K562 (cell line): ENCODE measurements at regions not wholly inside any gene's neighbourhood (a gene's known extent, or its start where the extent isn't known, plus 50 kb on each side); places are given as distances from the start of the nearest gene placed in this dataset.

Experiments used
- ATAC-seq: fragments of 200-7000 bp; cut with Tn5 transposase; 3 replicates; pipeline ENCODE4 v1.9.1; 2020; ENCODE audit warnings: moderate library complexity
- BruUV-seq: library from RNA; stranded (reverse); fragments of 400-500 nt; replicated peaks from 2 replicates; lab custom pipeline; 2021; lab: Mats Ljungman, UMichigan
- CTCF ChIA-PET: fragments of 300-600 bp; formaldehyde crosslinking; extraction: SDS; loops from one replicate; lab custom pipeline; 2021; ENCODE audit warnings: low intra/inter-chr PET ratio; lab: Yijun Ruan, JAX
- POLR2A ChIA-PET: fragments of 300-600, 350-650 bp; sonication (Branson Sonifier 250); formaldehyde crosslinking; extraction: SDS; loops from one replicate; lab custom pipeline; 2021; ENCODE audit warnings: antibody characterized with exemption, inconsistent platforms; lab: Yijun Ruan, JAX
- DNase-seq, 4 experiments: peaks; one replicate each; pipeline versions ENCODE4 v3.0.0 to v3.0.0-alpha.2; 2011 to 2018; ENCODE audit warnings: low spot score in 3 of 4, mixed read lengths in 3 of 4; ENCODE audit errors: extremely low read depth in 1 of 4
- FAIRE-seq: peaks from 2 replicates; lab custom pipeline; 2011; peaks lifted over from hg19 to GRCh38; lab: Jason Lieb, UNC
- H2AFZ ChIP-seq: 2 replicates; pipeline ENCODE4 v1.6.0; 2011; ENCODE audit warnings: low read depth, low read length, control low read depth, inconsistent platforms
- H3K27ac ChIP-seq: fragments of 200-600 bp; 3 replicates; pipeline ENCODE4 v1.8.0; 2011; ENCODE audit warnings: low read depth, mild to moderate bottlenecking, control low read depth, inconsistent platforms, low read length, moderate library complexity, mixed read lengths; ENCODE audit errors: extremely low read depth
- H3K27me3 ChIP-seq, 2 experiments: fragments of 300-600 bp in 1 of 2; 2 replicates in 1 of 2; 3 replicates in 1 of 2; pipeline versions ENCODE4 v1.6.0 to v1.8.0; 2011; ENCODE audit warnings: inconsistent platforms in 2 of 2, low read length in 2 of 2, mild to moderate bottlenecking in 1 of 2, mixed read lengths in 1 of 2, moderate library complexity in 1 of 2; ENCODE audit not compliant: control insufficient read depth in 2 of 2, insufficient read depth in 2 of 2
- H3K36me3 ChIP-seq: fragments of 300-600 bp; 3 replicates; pipeline ENCODE4 v1.8.0; 2011; ENCODE audit warnings: mild to moderate bottlenecking, low read length, inconsistent platforms; ENCODE audit not compliant: control insufficient read depth, insufficient read depth
- H3K4me1 ChIP-seq, 2 experiments: fragments of 200-600 bp in 1 of 2; replicated peaks in 1 of 2; 2 replicates in 1 of 2; 3 replicates in 1 of 2; pipeline versions ENCODE4 v1.5.1 to v1.8.0; 2011; ENCODE audit warnings: inconsistent platforms in 2 of 2, low read length in 2 of 2, mild to moderate bottlenecking in 1 of 2, mixed read lengths in 1 of 2, moderate library complexity in 1 of 2; ENCODE audit not compliant: control insufficient read depth in 2 of 2, insufficient read depth in 2 of 2
- H3K4me2 ChIP-seq: 2 replicates; pipeline ENCODE4 v1.6.1; 2011; ENCODE audit warnings: low read length, control low read depth, inconsistent platforms, mixed read lengths; ENCODE audit not compliant: insufficient read depth
- H3K4me3 ChIP-seq: fragments of 200-600 bp; sonication (generic), shearing (Covaris generic); 2 replicates; pipeline ENCODE4 v1.5.1; 2016; ENCODE audit warnings: control low read depth, inconsistent platforms
- H3K79me2 ChIP-seq: fragments of 200-600 bp; 3 replicates; pipeline ENCODE4 v1.8.0; 2011; ENCODE audit warnings: low read length, inconsistent platforms; ENCODE audit not compliant: control insufficient read depth, insufficient read depth
- H3K9ac ChIP-seq, 2 experiments: 2 replicates each; pipeline versions ENCODE4 v1.6.0 to v1.6.1; 2011; ENCODE audit warnings: low read depth in 2 of 2, low read length in 2 of 2, control low read depth in 1 of 2, inconsistent platforms in 1 of 2, mild to moderate bottlenecking in 1 of 2, mixed read lengths in 1 of 2; ENCODE audit not compliant: insufficient read depth in 1 of 2
- H3K9me1 ChIP-seq: one replicate; pipeline ENCODE4 v1.6.0; 2011; ENCODE audit warnings: inconsistent platforms, mild to moderate bottlenecking, low read length, moderate library complexity; ENCODE audit not compliant: control insufficient read depth, insufficient read depth
- H3K9me3 ChIP-seq: replicated peaks from 2 replicates; pipeline ENCODE4 v1.5.1; 2011; ENCODE audit warnings: low read depth, low read length, inconsistent platforms; ENCODE audit not compliant: control insufficient read depth, insufficient read depth
- H4K20me1 ChIP-seq: replicated peaks from 2 replicates; pipeline ENCODE4 v1.6.1; 2011; ENCODE audit warnings: low read length, inconsistent platforms, mixed read lengths; ENCODE audit not compliant: control insufficient read depth, insufficient read depth
- AFF1 ChIP-seq, 2 experiments: fragments of 450-650 bp; IDR thresholded peaks; 2 replicates each; pipeline ENCODE4 v1.6.1; 2018; ENCODE audit warnings: mild to moderate bottlenecking in 2 of 2, low read depth in 1 of 2; ENCODE audit not compliant: partially characterized antibody in 2 of 2
- E2F3 ChIP-seq: fragments of 250-450 bp; sonication (Bioruptor Pico); IDR thresholded peaks from 2 replicates; pipeline ENCODE4 v1.4.0; 2020; ENCODE audit warnings: mild to moderate bottlenecking
- ERF ChIP-seq: fragments of 450-650 bp; formaldehyde crosslinking; IDR thresholded peaks from 2 replicates; pipeline ENCODE4 v1.4.0; 2020; ENCODE audit warnings: mild to moderate bottlenecking, mixed read lengths
- FOXP4 ChIP-seq: sonication (generic); formaldehyde crosslinking; IDR thresholded peaks from 2 replicates; pipeline ENCODE4 v1.8.0; 2022; ENCODE audit warnings: mild to moderate bottlenecking, missing genetic modification reagents, borderline replicate concordance
- GTF2B ChIP-seq: IDR thresholded peaks from 2 replicates; pipeline ENCODE4 v1.6.1; 2011; ENCODE audit not compliant: insufficient read length; ENCODE audit errors: extremely low read depth
- HMBOX1 ChIP-seq: sonication (generic); IDR thresholded peaks from 2 replicates; pipeline ENCODE4 v1.6.1; 2016
- MTA1 ChIP-seq: fragments of 450-650 bp; IDR thresholded peaks from 2 replicates; pipeline ENCODE4 v1.6.1; 2017; ENCODE audit warnings: borderline replicate concordance
- PTRF ChIP-seq: fragments of 450-650 bp; IDR thresholded peaks from 2 replicates; pipeline ENCODE4 v1.6.1; 2016; ENCODE audit warnings: mild to moderate bottlenecking, missing genetic modification characterization, missing compliant biosample characterization
- SMARCA4 ChIP-seq: fragments of 450-650 bp; IDR thresholded peaks from 2 replicates; pipeline ENCODE4 v1.6.1; 2016
- SRF ChIP-seq, 2 experiments: fragments of 250-450, 450-650 bp in 1 of 2; sonication (Bioruptor Pico) in 1 of 2; sonication (generic) in 1 of 2; formaldehyde crosslinking; IDR thresholded peaks; 2 replicates each; pipeline versions ENCODE4 v1.5.0 to v1.5.1; 2020 to 2022; ENCODE audit warnings: mild to moderate bottlenecking in 1 of 2, missing genetic modification reagents in 1 of 2
- ZBTB1 ChIP-seq: sonication (generic); formaldehyde crosslinking; IDR thresholded peaks from 2 replicates; pipeline ENCODE4 v1.8.1; 2023; ENCODE audit warnings: missing genetic modification reagents, low read depth, mild to moderate bottlenecking, borderline replicate concordance
- ZNF766 ChIP-seq: fragments of 200-800 bp; sonication (Bioruptor generic); conservative IDR thresholded peaks from 2 replicates; pipeline ENCODE4 v1.6.1; 2016; ENCODE audit warnings: missing genetic modification characterization, missing compliant biosample characterization
- WGBS: fragments of 100-300 bp; shearing (Covaris generic); methylation state at CpG from one replicate; pipeline ENCODE4 v1.1.6; 2016; ENCODE audit warnings: low coverage, mixed read lengths; ENCODE audit not compliant: insufficient coverage; ENCODE audit errors: missing lambda C conversion rate; 5-methylcytosine and 5-hydroxymethylcytosine counted together
- in situ Hi-C: fragments of 300-500 bp; cut with MboI; formaldehyde crosslinking; loops from 4 replicates; pipeline ENCODE4 v1.15.0; 2018; ENCODE audit warnings: inconsistent platforms, mixed read lengths
- intact Hi-C: fragments of 100-400 bp; cut with micrococcal nuclease; formaldehyde crosslinking; loops from 2 replicates; pipeline ENCODE4 v1.14.2; 2022

GRCh38 chr7:152556013-152556755 is 119.8 kb downstream of the XRCC2 start:
- no peaks in the 10 kb centered on the region for H3K36me3 ChIP-seq
- WGBS = 49% methylated on average over 20 of the region's 20 CpGs
- peak overlapping the region in 1 of 2 experiments; percentile 48; a peak in 1 of 4 replicates for H3K9ac ChIP-seq
- ChIA-PET POLR2A (no interaction called here), CTCF (no interaction called here)
- H3K9me3 ChIP-seq = no peaks in the 10 kb centered on the region
- H2AFZ ChIP-seq = no peak overlapping the region
- FAIRE-seq (no peak), DNase-seq (no peak), ATAC-seq (no peak)
- no peaks in the 10 kb centered on the region for H4K20me1 ChIP-seq
- TF ChIP-seq ZBTB1 (CRISPR knock-in tag) = no peak
- TF ChIP-seq PTRF (tag) = no peak
- no peak for TF ChIP-seq SMARCA4
- no peak for TF ChIP-seq GTF2B
- TF ChIP-seq SRF (CRISPR knock-in tag; IDR thresholded peaks at IDR 0.05) = no peak
- TF ChIP-seq FOXP4 (CRISPR knock-in tag) = no peak
- TF ChIP-seq AFF1 (IDR thresholded peaks at IDR 0.05; ENCODE audit: low read depth in 1 of 2, partially characterized antibody in 2 of 2) = no peak
- no peak for TF ChIP-seq E2F3
- TF ChIP-seq HMBOX1 = no peak
- no peak for TF ChIP-seq MTA1
- TF ChIP-seq ZNF766 (CRISPR knock-in tag) = no peak
- no peak for TF ChIP-seq ERF (CRISPR knock-in tag)
- no peaks in the 10 kb centered on the region for H3K79me2 ChIP-seq
- H3K4me2 ChIP-seq = no peak overlapping the region
- H3K27me3 ChIP-seq = peaks cover 2 to 12% of the 10 kb centered on the region in 2 experiments; a peak in 2 of 5 replicates
- in situ Hi-C loops (no loop called here), intact Hi-C loops (no loop called here)
- H3K4me1 ChIP-seq = no peaks in the 10 kb centered on the region; a peak in 1 of 5 replicates
- no peaks in the 10 kb centered on the region for H3K9me1 ChIP-seq
- no peak overlapping the region for H3K4me3 ChIP-seq
- BruUV-seq = no TSS peak
- no peak overlapping the region for H3K27ac ChIP-seq
